Lower leg skin (tissue), 3 donors: ENCODE measurements at regions not wholly inside any gene's neighbourhood (a gene's known extent, or its start where the extent isn't known, plus 50 kb on each side); places are given as distances from the start of the nearest gene placed in this dataset.

Experiments used
- POLR2A ChIP-seq, 2 donors: fragments of 450-650 bp; IDR thresholded peaks; one replicate each; pipeline ENCODE4 v1.6.1; 2016 to 2017; ENCODE audit warnings: antibody characterized with exemption in 2 of 2, mild to moderate bottlenecking in 1 of 2, moderate library complexity in 1 of 2
- TF ChIP-seq, protein P1 (sequence below), 3 donors: fragments of 450-650 bp; IDR thresholded peaks; one replicate each; pipeline ENCODE4 v1.5.1; 2016; ENCODE audit warnings: antibody characterized with exemption in 3 of 3, mild to moderate bottlenecking in 3 of 3, moderate library complexity in 2 of 3

DNA sequence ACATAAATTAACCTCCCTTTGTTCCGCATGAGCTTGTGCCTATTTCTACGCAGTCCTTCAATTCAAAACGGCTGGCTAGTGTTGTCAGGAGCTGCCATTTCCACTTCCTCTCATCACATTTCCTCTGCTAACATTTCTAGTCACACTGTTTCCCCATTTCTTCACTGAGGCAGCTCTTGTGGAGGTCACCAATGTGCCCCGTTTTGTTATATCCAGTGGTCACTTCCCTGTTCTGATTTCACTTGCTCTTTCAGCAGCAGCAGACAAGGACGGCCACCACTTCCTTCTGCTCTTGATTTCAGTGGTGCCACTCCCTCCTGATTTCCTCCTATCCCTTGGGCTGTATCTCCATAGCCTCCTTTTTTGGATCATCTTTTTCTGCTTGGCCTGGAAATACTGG lies 64.8 kb upstream of the SEC61G start:
- TF ChIP-seq POLR2A (IDR thresholded peaks at IDR 0.05) = no peak
- TF ChIP-seq, protein P1, sequence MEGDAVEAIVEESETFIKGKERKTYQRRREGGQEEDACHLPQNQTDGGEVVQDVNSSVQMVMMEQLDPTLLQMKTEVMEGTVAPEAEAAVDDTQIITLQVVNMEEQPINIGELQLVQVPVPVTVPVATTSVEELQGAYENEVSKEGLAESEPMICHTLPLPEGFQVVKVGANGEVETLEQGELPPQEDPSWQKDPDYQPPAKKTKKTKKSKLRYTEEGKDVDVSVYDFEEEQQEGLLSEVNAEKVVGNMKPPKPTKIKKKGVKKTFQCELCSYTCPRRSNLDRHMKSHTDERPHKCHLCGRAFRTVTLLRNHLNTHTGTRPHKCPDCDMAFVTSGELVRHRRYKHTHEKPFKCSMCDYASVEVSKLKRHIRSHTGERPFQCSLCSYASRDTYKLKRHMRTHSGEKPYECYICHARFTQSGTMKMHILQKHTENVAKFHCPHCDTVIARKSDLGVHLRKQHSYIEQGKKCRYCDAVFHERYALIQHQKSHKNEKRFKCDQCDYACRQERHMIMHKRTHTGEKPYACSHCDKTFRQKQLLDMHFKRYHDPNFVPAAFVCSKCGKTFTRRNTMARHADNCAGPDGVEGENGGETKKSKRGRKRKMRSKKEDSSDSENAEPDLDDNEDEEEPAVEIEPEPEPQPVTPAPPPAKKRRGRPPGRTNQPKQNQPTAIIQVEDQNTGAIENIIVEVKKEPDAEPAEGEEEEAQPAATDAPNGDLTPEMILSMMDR (IDR thresholded peaks at IDR 0.05) = no peak
